AG04449 (cell line): ENCODE measurements at regions not wholly inside any gene's neighbourhood (a gene's known extent, or its start where the extent isn't known, plus 50 kb on each side); places are given as distances from the start of the nearest gene placed in this dataset.

Experiments used
- CTCF ChIA-PET: fragments of 350-600 bp; formaldehyde crosslinking; extraction: SDS; loops from one replicate; lab custom pipeline; 2021; ENCODE audit warnings: antibody characterized with exemption; lab: Yijun Ruan, JAX
- POLR2A ChIA-PET: fragments of 400-600, 350-600 bp; formaldehyde crosslinking; extraction: SDS; loops from one replicate; lab custom pipeline; 2020; ENCODE audit warnings: antibody characterized with exemption, inconsistent platforms; lab: Yijun Ruan, JAX
- DNase-seq: peaks from one replicate; pipeline ENCODE4 v3.0.0-alpha.2; 2010; ENCODE audit warnings: low read depth, low spot score
- H3K4me3 ChIP-seq: 2 replicates; pipeline ENCODE4 v1.5.1; 2011; ENCODE audit warnings: low read depth, mild to moderate bottlenecking, control low read depth, low read length
- CTCF ChIP-seq: IDR thresholded peaks from one replicate; pipeline ENCODE4 v1.5.1; 2011; ENCODE audit warnings: mild to moderate bottlenecking, moderate library complexity, low read length, control low read depth, inconsistent platforms; ENCODE audit not compliant: insufficient read depth; ENCODE audit errors: missing control alignments

DNA sequence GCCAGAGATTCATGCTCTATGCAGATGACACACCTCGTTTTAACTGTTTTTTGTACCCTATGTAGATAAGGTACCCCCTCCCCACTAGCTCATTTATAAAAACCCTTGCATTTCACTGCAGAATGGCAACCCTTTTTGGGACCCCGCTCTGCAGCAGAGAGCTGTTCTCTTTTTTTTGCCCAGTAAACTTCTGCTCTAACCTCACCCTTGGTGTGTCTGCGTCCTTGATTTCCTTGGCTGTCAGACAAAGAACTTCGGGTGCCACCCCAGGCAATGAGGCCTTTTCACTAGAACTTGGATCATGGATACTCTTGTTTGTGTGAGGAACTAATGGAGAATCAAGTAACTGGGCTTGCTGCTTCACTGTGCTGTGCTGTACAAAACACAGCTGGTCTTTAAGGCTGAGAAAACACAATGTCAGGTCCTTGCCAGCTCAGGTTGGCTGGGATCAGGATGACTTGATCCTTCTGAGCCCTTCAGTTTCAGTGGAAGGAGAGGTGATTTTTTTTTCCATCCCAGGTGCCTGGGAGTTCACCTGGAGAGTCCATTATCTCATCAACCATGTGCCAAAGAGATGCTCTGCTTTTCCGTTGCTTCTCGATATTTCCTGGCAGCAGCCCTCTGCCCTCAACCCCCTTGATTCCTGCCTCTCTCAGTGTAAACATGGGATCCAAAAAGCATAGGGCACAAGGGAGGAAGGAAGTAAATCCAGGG, 133.2 kb upstream of the FAM20A start:
- H3K4me3 ChIP-seq, result no peak overlapping the region
- TF ChIP-seq CTCF, result no peak
- DNase-seq, result no peak
- ChIA-PET POLR2A (no interaction called here), CTCF (interaction anchor here (1.6 kb wide), 1 partner anchor 28 kb away, joined by 3 read pairs; no protein-coding TSS in a partner anchor)

DNA sequence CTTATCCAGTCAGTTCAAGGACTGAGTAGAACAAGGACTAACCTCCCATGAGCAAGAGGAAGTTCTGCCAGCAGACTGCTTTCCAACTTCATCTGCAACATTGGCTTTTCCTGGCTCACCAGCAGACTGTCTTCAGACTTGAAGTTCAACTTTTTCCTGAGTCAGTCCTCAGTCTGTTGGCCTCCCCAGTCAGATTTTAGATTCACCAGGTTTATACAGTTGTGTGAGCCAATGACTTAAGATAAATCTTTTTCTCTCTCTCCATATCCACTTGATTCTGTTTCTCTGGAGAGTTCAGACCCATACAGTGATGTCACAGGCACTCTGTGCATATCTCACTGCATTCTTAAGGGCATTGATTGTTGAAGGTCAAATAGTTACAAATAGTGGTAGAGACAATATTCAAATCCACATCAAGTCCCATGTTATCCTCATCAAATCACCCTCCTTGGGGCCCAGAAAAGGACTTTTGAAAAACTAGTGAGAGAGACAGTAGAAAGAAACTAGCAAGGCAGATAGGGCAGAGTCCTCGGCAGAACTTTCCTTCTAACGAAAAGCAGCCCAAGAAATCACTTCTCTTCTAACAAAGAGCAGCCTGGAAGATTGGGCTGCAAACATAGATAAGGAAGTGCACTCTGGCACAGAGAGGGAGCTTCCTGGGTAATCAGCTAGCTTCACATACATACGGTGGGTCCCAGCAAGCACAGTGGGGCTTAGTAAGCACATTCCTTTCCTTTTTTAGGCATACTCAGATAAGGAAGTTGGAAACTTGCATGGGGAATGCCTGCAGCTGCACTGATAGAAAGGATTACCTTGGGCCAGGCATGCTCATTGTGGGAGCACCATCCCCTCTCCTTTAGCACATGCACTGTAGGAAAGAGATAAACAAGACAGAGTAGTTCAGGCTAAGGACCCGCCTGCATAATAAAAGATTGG, 132.3 kb upstream of the FAM20A start:
- DNase-seq, result no peak
- ChIA-PET POLR2A (no interaction called here), CTCF (interaction anchor here (1.6 kb wide), 1 partner anchor 27 kb away, joined by 3 read pairs; no protein-coding TSS in a partner anchor)
- no peak for TF ChIP-seq CTCF
- no peak overlapping the region for H3K4me3 ChIP-seq

- no peak for TF ChIP-seq CTCF
- no peak for DNase-seq
- ChIA-PET POLR2A (no interaction called here), CTCF (no interaction called here)
- no peak overlapping the region for H3K4me3 ChIP-seq
Measured at GRCh38 chr17:68732301-68732749, 131.2 kb upstream of the FAM20A start.

- ChIA-PET POLR2A (no interaction called here), CTCF (interaction anchor here (0.8 kb wide), 1 partner anchor 198 kb away, joined by 3 read pairs; no protein-coding TSS in a partner anchor)
- H3K4me3 ChIP-seq, result no peak overlapping the region
- no peak for DNase-seq
- TF ChIP-seq CTCF, result no peak
Measured at GRCh38 chr17:68731465-68731864, 130.3 kb upstream of the FAM20A start.

- CTCF ChIA-PET, result interaction anchor here (0.9 kb wide), 1 partner anchor 40 kb away, joined by 3 read pairs; no protein-coding TSS in a partner anchor
- POLR2A ChIA-PET, result interaction anchor here (0.7 kb wide), 2 partner anchors 231 to 900 kb away, joined by 3 to 4 read pairs; no protein-coding TSS in a partner anchor
- H3K4me3 ChIP-seq, result no peak overlapping the region
- TF ChIP-seq CTCF, result no peak
- no peak for DNase-seq
Measured at GRCh38 chr17:68719431-68719830, 118.3 kb upstream of the FAM20A start.
